ENCODE measurements at regions not wholly inside any gene's neighbourhood (a gene's known extent, or its start where the extent isn't known, plus 50 kb on each side); places are given as distances from the start of the nearest gene placed in this dataset.
A peak's percentile ranks its signal among the peaks of the same experiment; 100 is the strongest.

DNA sequence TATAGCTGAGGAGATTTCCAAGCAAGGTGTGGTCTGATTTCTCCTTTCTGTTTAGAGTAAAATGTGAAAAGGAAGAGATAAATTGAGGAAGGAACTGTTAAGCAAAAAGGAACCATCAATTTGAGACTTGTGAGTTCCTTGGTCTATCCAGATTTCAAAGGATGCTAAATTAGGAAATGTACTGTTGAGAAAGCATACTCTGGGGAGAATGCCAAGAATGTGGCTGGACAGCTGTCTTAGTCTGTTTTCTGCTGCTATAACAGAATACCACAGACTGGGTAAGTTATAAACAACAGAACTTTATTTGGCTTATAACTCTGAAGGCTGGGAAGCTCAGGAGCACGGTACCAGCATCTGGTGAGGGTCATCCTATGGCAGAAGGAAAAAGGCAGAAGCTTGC is 1097.2 kb downstream of the TDRD15 start:
- DNase-seq = no peak

DNA sequence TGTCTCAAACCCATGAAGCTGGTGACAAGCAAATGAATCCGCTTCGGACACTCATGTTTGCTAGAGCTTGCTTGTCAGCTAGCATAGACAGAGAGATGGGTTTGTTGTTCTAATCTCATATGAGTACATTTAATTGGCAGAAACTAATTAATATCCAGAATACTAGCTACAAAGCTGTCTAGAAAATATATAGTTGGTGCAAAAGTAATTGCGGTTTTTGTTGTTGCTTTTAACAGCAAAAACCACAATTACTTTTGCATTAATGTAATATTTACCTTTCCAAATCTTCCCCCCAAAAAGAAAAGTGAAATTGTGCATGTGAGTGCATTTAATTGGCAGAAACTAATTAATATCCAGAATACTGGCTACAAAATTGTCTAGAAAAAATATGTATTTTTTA is 1115.2 kb downstream of the TDRD15 start:
- DNase-seq = no peak

DNA sequence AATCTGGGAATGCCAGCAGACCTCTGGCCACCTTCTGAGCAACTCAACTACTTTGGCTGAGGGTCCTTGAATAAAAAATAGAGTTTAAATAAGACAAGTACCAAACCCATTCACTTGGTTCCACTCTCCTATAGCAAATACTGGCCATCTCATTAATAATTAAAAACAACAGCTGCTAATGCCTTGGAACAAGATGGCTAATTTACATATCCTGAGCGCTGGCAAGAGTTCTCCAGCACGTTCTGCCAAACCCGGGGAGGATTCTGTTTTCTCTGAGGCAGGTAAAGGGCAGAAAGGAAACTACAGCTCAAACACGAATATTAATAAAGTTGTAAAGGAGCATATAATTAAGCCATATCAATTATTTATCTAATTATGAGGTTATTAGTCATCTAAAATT is 1123.7 kb downstream of the TDRD15 start:
- DNase-seq = no peak

DNA sequence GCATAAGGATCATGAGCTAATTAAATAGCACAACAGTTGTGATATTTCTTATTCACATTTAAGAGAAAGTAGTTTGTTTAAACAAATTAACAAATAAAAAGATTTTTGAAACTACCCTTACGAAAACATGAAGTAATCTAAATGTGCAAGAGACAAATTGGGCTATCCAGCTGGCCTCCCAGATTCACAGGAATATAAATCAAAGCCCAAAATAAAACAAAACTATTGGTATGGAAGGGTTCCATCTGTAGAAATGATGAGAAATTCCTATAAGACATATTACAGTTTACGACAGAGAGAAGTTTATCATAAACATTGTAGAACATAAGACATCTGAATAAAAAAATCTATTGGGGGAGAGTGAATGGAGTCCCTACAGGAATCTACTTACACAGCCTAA is 1125.1 kb downstream of the TDRD15 start:
- no peak for DNase-seq

DNA sequence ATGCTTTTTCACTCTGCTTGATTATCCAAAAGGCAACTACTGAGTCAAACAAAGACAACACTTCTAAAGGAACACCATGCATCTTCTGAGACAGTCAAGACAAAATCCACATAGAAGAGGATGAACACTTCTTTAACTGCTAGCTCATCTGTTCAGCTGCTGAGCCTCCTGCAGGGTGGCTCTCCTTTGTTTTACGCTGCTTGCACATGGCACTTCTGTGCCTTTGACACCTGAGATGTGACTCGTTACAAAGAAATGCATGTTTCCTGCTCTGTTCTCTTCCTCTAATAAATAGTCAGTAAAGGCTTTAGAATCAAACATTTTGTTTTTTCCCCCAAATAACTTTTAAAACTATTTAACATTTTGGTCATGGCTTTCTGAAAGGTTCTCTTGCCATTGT is 1129.4 kb downstream of the TDRD15 start:
- no peak for DNase-seq

DNA sequence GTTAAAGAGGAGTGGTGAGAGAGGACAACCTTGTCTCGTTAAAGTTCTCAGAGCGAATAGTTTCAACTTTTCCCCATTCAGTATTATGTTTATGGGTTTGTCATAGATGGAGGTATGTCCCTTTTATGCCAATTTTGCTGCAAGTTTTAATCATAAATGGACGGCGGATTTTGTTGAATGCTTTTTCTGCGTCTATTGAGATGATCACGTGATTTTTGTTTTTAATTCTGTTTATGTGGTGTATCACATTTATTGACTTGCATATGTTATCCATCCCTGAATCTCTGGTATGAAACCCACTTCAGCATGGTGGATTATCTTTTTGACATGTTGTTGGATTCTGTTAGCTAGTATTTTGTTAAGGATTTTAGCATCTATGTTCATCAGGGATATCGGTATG is 1123.8 kb upstream of the KLHL29 start:
- no peak for DNase-seq

DNA sequence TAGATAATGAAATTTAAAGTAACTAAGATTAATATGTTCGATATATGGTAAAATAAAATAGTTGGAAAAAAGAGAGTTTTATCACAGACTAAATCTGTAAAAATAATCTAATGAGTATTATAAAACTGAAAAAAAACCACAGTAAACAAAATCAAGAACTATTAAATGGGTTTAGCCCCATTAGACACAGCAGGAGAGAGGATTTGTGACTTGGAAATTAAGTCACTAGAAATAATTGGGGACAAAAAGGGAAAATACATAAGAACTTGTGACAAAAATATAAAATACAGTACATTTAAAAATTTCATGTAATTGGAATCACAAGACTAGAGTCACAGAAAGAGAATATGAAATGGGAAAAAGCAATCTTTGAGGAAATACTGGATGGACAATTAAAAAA is 1114.6 kb upstream of the KLHL29 start:
- DNase-seq = no peak

DNA sequence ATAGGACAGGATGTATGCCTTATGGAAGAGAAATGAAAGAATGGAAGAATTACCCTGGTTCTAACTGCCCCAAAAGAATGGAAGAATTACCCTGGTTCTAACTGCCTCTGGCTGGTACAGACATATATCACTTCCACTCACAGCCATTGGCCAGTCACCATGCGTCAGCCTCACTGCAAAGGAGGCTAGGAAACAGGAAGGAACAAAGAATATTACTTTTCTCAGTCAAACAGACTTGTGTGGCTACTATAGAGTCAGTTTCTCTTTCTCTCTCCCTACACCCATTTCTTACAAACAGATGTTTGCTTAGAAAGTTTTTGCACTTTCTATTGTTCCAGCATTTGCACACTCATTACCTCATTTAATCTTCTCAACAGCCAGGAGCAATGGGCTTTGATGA is 1111.1 kb upstream of the KLHL29 start:
- no peak for DNase-seq

DNA sequence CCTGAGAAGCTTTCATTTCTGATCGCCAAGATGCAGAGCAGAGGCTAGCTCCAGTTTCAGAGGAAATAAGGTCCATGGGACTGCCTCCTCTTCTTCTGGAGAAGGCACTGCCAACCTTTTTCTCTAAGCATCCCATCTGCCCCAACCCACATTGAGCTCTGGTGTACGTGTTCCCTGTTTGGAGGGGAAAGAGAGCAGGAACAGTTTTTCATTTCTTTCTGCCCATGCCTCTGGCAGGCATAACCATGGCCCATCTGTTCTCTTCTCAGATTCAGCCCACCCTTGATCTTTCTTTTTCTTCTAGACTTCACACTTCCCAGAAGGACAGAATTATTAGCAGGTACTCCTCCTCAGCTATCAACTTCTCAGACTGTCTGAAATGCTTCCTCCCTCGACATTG is 1110.3 kb upstream of the KLHL29 start:
- no peak for DNase-seq

DNA sequence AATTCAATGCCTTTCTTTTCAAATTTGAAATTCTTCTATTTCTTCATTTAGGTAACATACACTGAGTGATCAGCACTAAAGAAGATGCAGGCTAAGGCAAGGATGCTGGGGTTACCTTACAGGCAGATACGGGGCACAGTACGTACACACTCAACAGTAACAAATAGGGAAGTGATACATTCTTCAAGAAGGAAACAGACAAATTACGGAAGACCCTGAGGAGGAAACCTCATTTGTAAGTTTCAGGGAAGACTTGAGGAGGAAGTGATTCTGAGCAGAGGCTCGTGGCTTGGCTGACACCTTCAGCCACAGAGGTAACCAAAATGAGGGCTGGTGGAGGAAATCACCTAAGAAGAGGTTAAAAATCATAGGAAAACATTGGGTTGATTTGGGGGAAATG is 1108.3 kb upstream of the KLHL29 start:
- DNase-seq = no peak

DNA sequence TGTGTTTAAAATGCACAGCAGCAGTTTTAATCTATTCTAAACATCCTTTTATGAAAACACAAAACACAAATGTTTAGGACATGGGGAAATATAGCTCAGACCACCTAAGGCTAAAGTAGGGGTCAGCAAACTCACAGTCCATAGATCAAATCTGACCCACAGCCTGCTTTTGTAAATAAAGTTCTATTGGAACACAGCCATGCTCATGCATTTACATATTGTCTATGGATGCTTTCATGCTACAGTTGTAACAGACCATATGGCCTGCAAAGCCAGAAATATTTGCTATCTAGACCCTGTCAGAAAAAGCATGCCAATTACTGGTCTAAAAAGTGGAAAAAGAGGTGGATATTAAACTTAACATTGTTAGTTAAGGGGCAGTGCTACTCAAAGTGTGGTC is 1105.4 kb upstream of the KLHL29 start:
- no peak for DNase-seq

DNA sequence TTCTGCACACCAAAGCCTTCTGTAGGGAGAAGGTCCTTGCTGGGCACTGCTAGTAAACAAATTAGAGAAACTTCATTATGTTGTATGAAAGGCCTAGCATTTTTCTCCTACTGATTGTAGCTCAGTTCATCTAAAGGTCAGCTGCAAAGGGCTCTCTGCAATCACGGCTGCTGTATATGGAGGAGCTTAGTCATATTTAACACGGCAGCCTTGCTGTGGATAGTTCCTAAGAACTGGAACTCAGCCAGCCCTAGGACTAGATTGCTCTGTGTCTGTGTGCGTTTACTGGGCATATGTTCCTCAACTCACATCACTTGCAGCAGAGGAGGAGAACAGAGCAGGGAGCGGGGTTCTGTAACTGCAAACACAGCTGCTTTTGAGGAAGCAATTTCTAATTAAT is 1103.9 kb upstream of the KLHL29 start:
- peak; percentile 56 to 84 (median 72) for DNase-seq

DNA sequence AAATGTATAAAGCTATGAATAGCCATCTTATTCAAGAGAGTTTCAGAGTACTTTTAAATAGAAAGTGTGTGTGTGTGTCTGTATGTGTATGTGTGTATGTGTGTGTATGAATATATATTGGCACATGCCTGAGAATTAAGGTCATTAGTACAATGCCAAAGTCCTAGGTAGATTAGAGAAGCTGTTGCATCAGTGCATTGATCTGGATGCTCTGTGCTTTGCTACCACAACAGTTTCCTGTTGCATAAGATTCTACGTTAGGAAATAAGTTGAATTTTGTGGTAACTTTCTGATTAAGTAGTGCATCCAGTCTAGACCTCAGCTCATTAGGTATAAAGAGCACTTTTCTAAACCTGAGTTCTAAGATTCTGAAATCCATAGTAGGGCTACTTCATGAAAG is 1102.8 kb upstream of the KLHL29 start:
- no peak for DNase-seq

DNA sequence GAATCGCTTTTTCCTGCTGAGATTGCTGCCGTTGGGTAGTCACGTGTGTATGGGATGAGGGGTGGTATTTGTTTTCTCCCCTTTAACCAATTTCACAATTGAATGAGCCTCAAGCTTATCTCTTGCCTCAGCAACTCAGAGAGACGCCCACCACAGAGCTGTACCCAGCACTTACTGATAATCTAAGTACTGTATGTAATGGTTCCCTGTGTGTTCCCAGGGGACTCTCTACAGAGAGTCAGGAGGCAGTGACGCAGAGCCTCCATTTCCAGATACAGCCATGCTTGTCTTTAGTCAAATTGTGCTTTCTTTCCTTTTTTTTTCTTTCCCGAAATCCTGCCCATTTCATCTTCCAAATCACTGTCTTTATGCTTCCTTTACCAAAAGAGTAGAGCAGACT is 1102.1 kb upstream of the KLHL29 start:
- no peak for DNase-seq

DNA sequence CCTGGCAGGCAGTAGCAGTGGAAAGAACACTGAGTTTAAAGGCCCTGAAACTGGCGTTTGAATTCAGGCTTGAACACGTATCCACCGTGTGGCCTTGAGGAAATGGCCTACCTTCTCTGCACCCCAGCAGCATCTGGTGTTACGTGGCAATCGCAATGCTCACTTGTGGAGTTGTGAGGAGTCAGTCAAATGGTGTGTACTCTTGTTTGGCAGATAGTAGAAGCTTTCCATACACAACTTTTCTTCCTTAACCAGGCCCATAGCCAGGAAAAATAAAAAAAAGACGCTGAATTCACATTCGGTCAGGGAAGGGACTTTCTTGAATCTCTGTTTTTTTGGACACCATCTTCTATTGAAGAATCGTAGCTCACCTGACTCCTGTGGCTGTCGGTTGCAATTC is 1101.5 kb upstream of the KLHL29 start:
- peak in 1 of 3 donors; percentile 35 for DNase-seq

DNA sequence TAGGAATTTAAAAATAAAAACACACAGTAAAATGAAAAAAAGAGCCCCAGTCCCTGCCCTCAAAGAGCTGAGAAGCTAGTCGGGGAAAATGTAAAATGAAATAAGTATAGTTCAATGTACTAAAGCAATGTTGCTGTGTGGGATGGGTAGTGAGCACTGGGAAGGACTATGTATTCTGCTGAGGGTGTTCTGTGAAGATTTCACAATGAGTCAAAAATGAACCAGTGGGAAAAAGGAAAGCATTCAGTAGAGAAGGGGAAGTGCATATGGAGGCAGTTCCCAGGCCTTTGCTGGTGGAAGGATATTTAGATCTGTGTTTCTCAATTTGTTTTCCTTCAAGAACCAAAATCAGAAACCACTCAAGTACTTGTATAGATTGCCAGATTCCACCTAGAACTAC is 1094.7 kb upstream of the KLHL29 start:
- no peak for DNase-seq

DNA sequence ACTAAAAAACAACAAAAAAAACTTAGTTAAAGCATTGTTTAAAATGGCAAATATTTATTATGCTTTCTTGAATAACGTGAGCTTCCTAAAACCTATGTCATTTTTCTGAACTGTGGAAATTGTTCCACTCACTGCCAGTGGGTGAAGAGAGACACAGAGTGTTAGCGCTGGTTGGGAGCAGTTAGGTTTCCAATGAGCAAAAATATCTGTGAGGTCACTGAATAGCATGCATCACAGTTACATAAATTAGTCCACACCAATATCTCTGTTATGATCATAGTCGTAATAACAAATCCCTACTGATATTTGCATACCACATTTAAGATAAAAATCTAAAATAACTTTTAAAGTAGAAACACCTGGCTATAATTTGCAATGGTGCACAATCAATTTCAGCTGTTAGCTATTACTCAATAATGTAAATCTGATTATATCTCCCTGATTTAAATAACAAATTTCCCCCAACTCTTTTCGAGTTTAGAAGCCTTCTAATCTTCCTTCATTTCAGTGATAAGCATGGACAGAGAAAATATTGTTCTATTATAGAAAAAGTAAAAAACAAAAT is 1094.0 kb upstream of the KLHL29 start:
- DNase-seq = no peak

DNA sequence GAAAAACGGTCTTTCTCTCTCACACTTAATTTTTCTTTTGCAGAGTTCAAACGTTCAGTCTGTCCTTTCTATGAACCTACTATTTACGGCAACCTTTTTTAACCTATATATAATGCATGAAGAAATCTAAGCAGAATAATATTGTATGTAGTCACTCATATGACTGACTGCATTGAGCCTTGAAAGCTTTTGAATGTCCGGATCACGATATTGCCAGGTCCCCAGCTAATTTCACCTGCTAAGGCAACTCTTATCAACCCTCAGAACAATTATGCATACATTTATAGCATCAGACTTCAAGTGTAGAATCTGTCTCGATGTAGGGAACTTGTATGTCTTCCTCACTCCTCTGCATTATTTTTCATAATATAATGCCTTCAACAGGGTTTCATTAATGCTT is 1083.8 kb upstream of the KLHL29 start:
- no peak for DNase-seq

DNA sequence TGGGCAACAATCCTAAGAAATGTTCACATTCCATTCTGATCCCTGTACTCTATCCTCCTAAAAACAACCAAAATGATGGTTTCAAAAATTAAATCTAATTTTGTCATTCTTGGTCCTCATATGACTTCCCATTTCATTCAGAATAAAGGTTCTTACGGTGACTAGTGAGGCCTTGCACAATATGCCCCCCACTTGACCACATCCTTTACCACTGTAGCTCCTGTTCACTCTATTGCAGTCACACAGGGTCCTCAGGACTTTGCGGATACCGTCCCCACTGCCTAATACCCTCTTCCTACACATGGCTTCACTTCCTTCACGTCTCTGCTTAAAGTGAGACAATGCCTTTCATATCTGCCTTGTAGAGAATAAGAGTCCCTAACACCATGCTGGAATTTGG is 1058.7 kb upstream of the KLHL29 start:
- DNase-seq = no peak

DNA sequence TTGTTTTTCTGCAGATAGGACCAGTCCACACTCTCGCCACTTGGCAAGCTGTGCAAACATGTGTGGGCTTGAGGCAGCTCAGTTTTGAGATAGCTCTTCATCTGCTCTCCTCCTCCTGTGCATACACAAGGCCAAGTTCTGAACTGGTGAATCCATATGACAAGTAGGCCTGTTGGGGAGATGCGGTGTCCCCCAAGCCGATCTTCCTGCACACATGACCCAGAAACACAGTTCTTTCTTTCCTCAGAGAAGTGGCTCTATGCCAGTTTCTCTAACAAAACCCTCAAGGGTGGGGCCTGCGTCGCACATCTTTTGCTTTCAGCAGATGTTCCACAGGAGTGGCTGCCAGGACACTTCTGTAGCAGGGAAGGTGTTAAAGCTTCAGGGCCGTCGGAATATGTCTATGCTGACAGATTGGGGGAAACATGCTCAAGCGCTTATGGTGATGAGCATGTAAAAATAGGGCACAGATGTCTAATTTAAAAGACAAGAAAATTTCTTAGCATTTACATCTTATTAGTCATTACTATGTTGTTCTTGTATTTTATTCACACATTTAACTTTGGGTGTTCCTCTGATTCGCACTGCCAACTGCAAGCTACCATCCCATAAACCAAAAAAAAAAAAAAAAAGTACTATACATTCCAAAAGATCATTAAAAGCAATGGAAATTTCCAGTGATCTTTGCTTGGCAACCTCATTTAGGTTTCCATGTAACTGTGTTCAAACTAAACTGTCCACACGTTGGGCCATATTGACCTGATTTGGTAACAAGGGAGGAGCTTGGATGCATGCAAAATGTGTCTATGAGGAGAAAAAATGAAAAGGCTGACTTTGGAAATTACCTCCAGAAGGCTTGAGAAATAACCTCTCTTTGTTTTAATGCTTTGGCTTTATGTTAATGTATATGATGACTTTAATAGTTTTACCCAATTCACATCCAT is 1055.5 kb upstream of the KLHL29 start:
- DNase-seq = peak; percentile 26 to 87 (median 45)

DNA sequence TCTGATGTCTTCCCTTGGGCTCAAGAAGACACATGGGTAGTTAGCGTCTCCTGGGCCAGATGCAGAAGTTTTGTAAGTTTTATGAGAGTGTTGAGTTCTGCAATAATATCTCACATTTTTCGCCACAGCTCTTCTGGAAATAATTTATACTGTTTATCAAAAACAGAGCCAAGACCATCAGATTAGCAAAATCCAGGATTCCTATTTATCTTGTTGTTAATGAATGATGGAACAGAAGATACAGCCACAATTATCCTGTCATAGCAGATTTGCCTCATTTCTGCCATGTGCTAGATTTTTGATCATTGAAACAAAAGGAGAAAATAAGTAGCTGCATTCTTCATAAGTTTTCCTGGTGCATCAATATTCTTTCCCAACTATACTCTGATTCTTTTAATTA is 1048.6 kb upstream of the KLHL29 start:
- DNase-seq = no peak

DNA sequence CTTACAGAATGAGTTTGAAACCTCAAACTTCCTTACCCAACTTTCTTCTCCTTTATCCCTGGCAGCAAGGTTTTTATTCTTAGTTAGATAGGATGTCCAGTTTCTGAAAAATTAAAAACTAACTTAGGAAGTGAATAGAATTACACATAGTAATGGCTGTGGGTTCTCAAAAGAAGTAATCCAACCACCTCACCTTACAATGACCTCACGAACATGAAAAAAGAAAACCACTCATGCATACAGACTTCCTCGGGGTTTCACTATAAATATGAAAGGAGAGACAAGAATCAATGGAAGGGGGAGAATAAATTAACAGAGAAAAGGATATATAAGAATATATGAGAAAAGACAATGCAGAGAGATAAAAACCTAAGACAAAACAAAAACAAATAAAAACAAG is 1044.3 kb upstream of the KLHL29 start:
- no peak for DNase-seq

DNA sequence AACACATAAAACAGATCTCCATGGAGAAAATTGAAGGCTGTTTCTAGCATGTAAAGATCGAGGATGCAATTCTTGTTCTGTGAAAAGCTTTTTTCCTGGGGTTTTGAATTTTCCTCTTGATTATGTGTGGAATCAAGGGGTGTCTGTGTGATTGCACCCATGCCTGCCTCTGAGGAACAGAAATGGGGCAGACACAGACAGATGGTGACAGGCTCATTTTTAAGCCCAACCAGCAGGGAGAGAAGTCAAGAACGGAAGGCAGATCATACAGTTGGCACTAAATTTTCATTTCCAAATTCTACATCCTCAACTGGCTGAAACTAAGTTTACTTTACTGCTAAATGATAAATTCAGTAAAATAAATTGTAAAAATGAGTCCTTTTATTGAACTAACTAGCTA is 1037.7 kb upstream of the KLHL29 start:
- no peak for DNase-seq

DNA sequence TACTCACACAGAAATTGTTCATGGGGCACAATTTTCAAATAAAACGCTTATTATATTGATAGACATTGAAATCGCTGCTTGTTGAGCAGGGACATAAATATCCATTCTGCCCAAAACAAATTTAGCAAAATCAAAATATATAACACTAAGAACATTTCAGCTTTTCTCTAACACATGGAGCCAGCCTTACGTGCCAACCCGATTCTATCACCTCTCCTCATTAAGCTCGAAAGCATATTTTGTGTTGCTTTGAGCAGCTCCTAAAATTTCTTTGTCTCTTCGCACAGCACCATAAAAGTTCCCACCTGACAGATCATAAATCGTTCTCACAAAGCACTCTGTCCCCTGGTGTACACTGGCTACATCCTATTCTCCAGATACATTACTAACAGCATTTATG is 1034.4 kb upstream of the KLHL29 start:
- DNase-seq = no peak

Data from muscle of back (tissue), 3 donors.